AG04450 (cell line): ENCODE measurements at regions not wholly inside any gene's neighbourhood (a gene's known extent, or its start where the extent isn't known, plus 50 kb on each side); places are given as distances from the start of the nearest gene placed in this dataset.

ENCODE experiments used
- CTCF ChIA-PET: fragments of 300-600, 350-600 bp; formaldehyde crosslinking; extraction: SDS; loops from one replicate; lab custom pipeline; 2022; ENCODE audit warnings: antibody characterized with exemption, inconsistent platforms; lab: Charles Lee
- POLR2A ChIA-PET: fragments of 350-600 bp; formaldehyde crosslinking; extraction: SDS; loops from one replicate; lab custom pipeline; 2021; ENCODE audit warnings: antibody characterized with exemption, inconsistent platforms; lab: Yijun Ruan, JAX
- DNase-seq: peaks from one replicate; pipeline ENCODE4 v3.0.0-alpha.2; 2011; ENCODE audit warnings: low read depth, low spot score
- H3K27ac ChIP-seq: one replicate; pipeline ENCODE4 v1.5.1; 2012; ENCODE audit warnings: low read depth, low read length, control low read depth
- H3K27me3 ChIP-seq: one replicate; pipeline ENCODE4 v1.6.0; 2012; ENCODE audit warnings: low read length; ENCODE audit not compliant: control insufficient read depth, insufficient read depth
- H3K4me3 ChIP-seq: 2 replicates; pipeline ENCODE4 v1.5.1; 2011; ENCODE audit warnings: mild to moderate bottlenecking, low read depth, low read length, control low read depth
- H3K9me3 ChIP-seq: 2 replicates; pipeline ENCODE4 v1.5.1; 2012; ENCODE audit warnings: low read length; ENCODE audit not compliant: control insufficient read depth, insufficient read depth
- CTCF ChIP-seq: IDR thresholded peaks from 2 replicates; pipeline ENCODE4 v1.5.1; 2011; ENCODE audit warnings: low read depth, low read length, control low read depth, inconsistent platforms

GRCh38 chr18:10081492-10081891 lies 167.7 kb downstream of the VAPA start:
- DNase-seq: no peak
- Histone ChIP-seq H3K4me3 (no peak overlapping the region), H3K27ac (no peak overlapping the region), H3K27me3 (peaks cover 5% of the 10 kb centered on the region), H3K9me3 (peaks cover 17% of the 10 kb centered on the region)
- ChIA-PET POLR2A (no interaction called here), CTCF (interaction anchor here (1.0 kb wide), 1 partner anchor 74 kb away, joined by 3 read pairs; no protein-coding TSS in a partner anchor)
- TF ChIP-seq CTCF: no peak

DNA sequence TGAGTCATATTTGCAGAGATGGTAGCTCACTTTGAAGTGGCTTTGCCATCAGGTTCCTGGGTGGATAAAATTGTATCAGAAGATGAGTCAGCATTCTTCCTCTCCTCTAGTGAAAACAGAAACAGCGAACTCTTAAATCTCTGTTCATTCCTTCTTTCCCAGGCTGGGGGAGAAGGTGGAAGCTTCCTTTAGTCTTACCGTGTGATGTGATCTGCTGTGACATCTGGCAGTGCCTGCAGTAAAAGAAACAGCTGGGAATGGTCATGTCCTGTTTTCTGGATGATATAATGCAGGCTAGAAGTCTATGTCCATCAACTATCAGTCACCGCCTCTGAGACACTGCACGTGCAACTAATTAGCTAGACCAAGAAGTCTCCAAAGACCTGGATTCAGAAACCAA lies 171.6 kb downstream of the VAPA start:
- H3K9me3 ChIP-seq: peaks cover 14% of the 10 kb centered on the region
- H3K4me3 ChIP-seq: no peak overlapping the region
- no peak overlapping the region for H3K27ac ChIP-seq
- DNase-seq: no peak
- CTCF ChIA-PET: no interaction called here
- peaks cover 20% of the 10 kb centered on the region for H3K27me3 ChIP-seq
- POLR2A ChIA-PET: no interaction called here
- TF ChIP-seq CTCF: no peak

DNA sequence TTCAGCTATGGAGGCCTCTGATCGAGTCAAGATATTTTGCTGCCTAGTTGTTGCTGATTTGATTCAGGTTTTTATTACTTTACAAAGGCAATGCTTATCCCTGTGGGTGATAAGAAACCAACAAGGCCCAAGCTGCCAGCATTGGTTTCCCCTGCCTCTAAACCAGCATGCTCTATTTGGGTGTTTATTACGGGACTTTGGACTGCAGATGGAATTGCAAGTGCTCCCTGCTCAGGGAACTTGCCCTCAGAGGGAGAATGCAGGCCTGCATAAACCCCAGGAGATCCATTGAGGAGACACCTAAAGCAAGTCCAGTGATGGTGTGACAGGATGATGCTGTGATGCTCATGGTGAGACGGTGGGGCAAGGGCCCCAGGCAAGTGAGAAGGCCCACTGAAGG lies 172.1 kb downstream of the VAPA start:
- TF ChIP-seq CTCF: no peak
- POLR2A ChIA-PET: no interaction called here
- CTCF ChIA-PET: no interaction called here

GRCh38 chr18:10086458-10087210 lies 172.8 kb downstream of the VAPA start:
- ChIA-PET POLR2A (no interaction called here), CTCF (no interaction called here)
- Histone ChIP-seq H3K9me3 (peaks cover 14% of the 10 kb centered on the region), H3K4me3 (no peak overlapping the region), H3K27ac (no peak overlapping the region), H3K27me3 (peaks cover 19% of the 10 kb centered on the region)
- DNase-seq: no peak
- no peak for TF ChIP-seq CTCF

More for the DNA sequence above, 172.1 kb downstream of the VAPA start:
- peaks cover 14% of the 10 kb centered on the region for H3K9me3 ChIP-seq
- no peak for DNase-seq
- no peak overlapping the region for H3K27ac ChIP-seq
- H3K4me3 ChIP-seq: no peak overlapping the region
- peaks cover 21% of the 10 kb centered on the region for H3K27me3 ChIP-seq

DNA sequence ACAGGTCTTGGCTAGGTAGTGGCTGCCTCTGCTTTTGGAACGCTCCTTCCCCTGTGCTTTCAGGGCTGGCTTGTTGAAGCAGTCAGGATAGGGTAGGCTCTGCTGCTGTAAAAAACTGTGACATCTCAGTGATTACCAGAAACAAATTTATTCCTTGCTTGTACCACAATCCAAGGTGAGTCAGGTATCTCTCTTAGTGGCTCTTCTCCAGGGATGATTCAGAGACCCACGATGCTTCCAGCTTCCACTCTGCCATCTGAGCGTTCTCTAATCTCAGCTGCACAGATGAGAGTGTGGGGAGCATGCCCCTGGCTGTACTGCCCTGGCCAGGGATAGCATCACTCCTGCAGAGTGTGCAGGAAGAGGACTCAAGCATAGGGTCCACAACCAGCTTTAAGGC lies 174.9 kb downstream of the VAPA start:
- no peak for TF ChIP-seq CTCF
- Histone ChIP-seq H3K27me3 (peaks cover 25% of the 10 kb centered on the region), H3K27ac (no peak overlapping the region), H3K4me3 (no peak overlapping the region), H3K9me3 (no peaks in the 10 kb centered on the region; the same call in 1 of the 2 replicates)
- DNase-seq: no peak
- ChIA-PET POLR2A (no interaction called here), CTCF (no interaction called here)
